ENCODE measurements at regions not wholly inside any gene's neighbourhood (a gene's known extent, or its start where the extent isn't known, plus 50 kb on each side); places are given as distances from the start of the nearest gene placed in this dataset.
"Not testable (repeated sequence)": the region's sequence is repeated elsewhere in the genome, so short reads cannot be mapped to it uniquely, and the experiment has no call there.

- no peak for DNase-seq
Observed at GRCh38 chr2:6143812-6144211, 451.6 kb downstream of the SOX11 start.

- DNase-seq = not testable (repeated sequence)
Observed at GRCh38 chr2:6147215-6147614, 455.0 kb downstream of the SOX11 start.

GRCh38 chr2:6148882-6149281, 456.7 kb downstream of the SOX11 start:
- no peak for DNase-seq

- no peak for DNase-seq
Observed at GRCh38 chr2:6159606-6160005, 467.4 kb downstream of the SOX11 start.

- DNase-seq = no peak
Observed at GRCh38 chr2:6163932-6164331, 471.7 kb downstream of the SOX11 start.

GRCh38 chr2:6164986-6165747, 473.0 kb downstream of the SOX11 start:
- DNase-seq = no peak

GRCh38 chr2:6167592-6168138, 475.5 kb downstream of the SOX11 start:
- DNase-seq = no peak

- DNase-seq = no peak
Observed at GRCh38 chr2:6168485-6168884, 476.3 kb downstream of the SOX11 start.

- no peak for DNase-seq
Observed at GRCh38 chr2:6171294-6171693, 479.1 kb downstream of the SOX11 start.

- peak; percentile 4 for DNase-seq
Observed at GRCh38 chr2:6177811-6178210, 485.6 kb downstream of the SOX11 start.

- peak; percentile 27 for DNase-seq
Observed at GRCh38 chr2:6181525-6181924, 489.3 kb downstream of the SOX11 start.

GRCh38 chr2:6181926-6182325, 489.7 kb downstream of the SOX11 start:
- DNase-seq = peak; percentile 74

- no peak for DNase-seq
Observed at GRCh38 chr2:6183226-6183625, 491.0 kb downstream of the SOX11 start.

- DNase-seq = no peak
Observed at GRCh38 chr2:6184532-6185292, 492.5 kb downstream of the SOX11 start.

GRCh38 chr2:6186332-6187151, 494.4 kb downstream of the SOX11 start:
- no peak for DNase-seq

GRCh38 chr2:6196449-6196848, 504.3 kb downstream of the SOX11 start:
- DNase-seq = no peak

GRCh38 chr2:6198370-6198919, 506.3 kb downstream of the SOX11 start:
- not testable (repeated sequence) for DNase-seq

- DNase-seq = no peak
Observed at GRCh38 chr2:6202756-6203155, 510.6 kb downstream of the SOX11 start.

GRCh38 chr2:6203291-6203959, 511.2 kb downstream of the SOX11 start:
- DNase-seq = no peak

- no peak for DNase-seq
Observed at GRCh38 chr2:6206882-6207281, 514.7 kb downstream of the SOX11 start.

GRCh38 chr2:6211236-6211635, 519.1 kb downstream of the SOX11 start:
- DNase-seq = no peak

- DNase-seq = no peak
Observed at GRCh38 chr2:6212491-6212890, 520.3 kb downstream of the SOX11 start.

All from DMS79 treated with DMSO at 0.1 percent for 48 hours (cell line).